ENCODE measurements at regions not wholly inside any gene's neighbourhood (a gene's known extent, or its start where the extent isn't known, plus 50 kb on each side); places are given as distances from the start of the nearest gene placed in this dataset.
"Not testable (repeated sequence)": the region's sequence is repeated elsewhere in the genome, so short reads cannot be mapped to it uniquely, and the experiment has no call there.

DNA sequence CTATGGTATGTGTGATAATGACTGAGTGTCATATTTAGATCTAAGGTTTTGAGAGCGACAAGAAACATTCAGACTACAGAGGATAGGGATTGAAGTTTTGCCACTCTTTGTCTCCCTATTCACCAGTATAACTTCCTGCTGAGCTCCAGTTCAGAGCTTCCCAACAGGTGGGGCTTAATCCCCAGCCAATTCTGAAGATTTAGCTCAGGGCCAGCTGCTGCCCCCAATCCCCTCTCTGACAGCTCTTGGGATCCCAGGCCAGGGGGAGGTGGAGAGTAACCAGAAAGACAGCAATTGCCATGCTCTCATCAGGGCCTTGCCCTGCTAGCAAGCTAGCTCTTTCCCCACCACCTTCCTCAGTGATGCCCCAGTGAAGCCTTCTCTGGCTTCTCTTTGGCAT is 57.8 kb downstream of the TRIL start:
- H3K9me3 Mint-ChIP-seq: no peaks in the 10 kb centered on the region
- no peak overlapping the region for H3K27ac Mint-ChIP-seq
- DNase-seq: no peak
- peaks cover 19% of the 10 kb centered on the region for H3K27me3 Mint-ChIP-seq
- H3K4me3 Mint-ChIP-seq: no peak overlapping the region
- H3K36me3 Mint-ChIP-seq (ENCODE audit: low read depth): no peaks in the 10 kb centered on the region
- no peaks in the 10 kb centered on the region for H3K4me1 Mint-ChIP-seq (ENCODE audit: low read depth)

DNA sequence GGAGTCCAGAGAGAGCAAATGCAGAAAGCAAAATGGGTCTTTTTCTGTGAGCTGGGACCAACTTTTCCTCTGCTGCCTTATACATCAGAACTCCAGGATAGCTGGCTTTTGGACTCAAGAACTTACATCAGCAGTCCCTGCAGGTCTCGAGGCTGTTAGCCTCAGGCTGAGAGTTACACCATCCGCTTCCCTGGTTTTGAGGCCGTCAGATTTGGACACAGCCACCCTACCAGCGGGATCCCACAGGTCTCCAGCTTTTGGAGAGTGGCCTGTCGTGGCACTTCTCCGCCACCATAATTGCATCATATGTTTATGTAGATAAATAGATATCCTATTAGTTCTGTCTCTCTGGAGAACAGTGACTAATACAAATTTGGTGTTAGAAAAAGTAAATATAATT is 64.2 kb downstream of the TRIL start:
- DNase-seq: no peak
- H3K9me3 Mint-ChIP-seq: no peaks in the 10 kb centered on the region
- no peak overlapping the region for H3K4me3 Mint-ChIP-seq
- no peak overlapping the region for H3K27ac Mint-ChIP-seq
- H3K36me3 Mint-ChIP-seq (ENCODE audit: low read depth): no peaks in the 10 kb centered on the region
- peaks cover 12% of the 10 kb centered on the region for H3K27me3 Mint-ChIP-seq
- H3K4me1 Mint-ChIP-seq (ENCODE audit: low read depth): no peaks in the 10 kb centered on the region

DNA sequence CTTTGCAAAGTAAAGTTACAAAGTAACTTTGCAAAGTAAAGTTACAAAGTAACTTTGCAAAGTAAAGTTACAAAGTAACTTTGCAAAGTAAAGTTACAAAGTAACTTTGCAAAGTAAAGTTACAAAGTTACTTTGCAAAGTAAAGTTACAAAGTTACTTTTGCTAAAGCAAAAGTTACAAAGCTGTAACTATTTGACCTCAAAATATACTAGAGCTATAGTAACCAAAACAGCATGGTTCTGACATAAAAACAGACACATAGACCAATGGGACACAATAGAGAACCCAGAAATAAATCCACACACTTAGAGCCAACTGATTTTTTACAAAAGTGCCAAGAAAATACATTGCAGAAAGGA is 66.3 kb downstream of the TRIL start:
- H3K9me3 Mint-ChIP-seq; H3K27ac Mint-ChIP-seq; H3K4me3 Mint-ChIP-seq; H3K36me3 Mint-ChIP-seq (ENCODE audit: low read depth); H3K4me1 Mint-ChIP-seq (ENCODE audit: low read depth); DNase-seq: not testable (repeated sequence)
- H3K27me3 Mint-ChIP-seq: peaks cover 23% of the 10 kb centered on the region

DNA sequence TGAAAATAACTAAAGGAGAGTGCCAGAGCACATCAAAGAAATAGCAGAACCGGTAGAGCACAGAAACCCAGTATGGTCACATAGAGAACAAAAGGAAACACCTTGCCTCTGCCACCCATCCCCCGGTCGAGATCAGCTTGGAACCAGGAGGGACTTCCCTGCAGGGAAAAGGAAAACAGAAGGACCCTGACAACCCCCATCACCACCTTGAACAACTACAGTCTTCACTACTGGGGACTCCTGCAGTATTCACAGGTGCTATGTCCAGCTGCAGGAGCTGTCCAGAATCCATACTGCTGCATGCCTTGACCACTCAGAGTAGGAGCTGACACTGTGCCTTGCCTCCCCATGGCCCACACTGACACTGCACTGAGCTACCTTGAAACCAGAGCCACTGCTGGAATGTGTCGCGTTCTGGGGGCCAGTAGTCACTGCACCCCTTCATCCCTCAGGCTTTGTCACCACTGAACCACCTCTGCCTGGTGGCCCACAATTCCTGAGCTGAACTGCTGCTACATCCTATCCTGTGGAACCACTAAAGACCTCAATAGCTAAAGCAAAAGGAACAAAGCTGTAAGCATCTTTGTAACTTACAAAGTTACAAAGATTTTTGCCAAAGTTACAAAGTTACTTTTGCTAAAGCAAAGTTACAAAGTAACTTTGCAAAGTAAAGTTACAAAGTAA is 66.8 kb downstream of the TRIL start:
- peaks cover 25% of the 10 kb centered on the region for H3K27me3 Mint-ChIP-seq
- H3K27ac Mint-ChIP-seq: no peak overlapping the region
- H3K9me3 Mint-ChIP-seq: no peaks in the 10 kb centered on the region
- H3K4me3 Mint-ChIP-seq: no peak overlapping the region
- H3K4me1 Mint-ChIP-seq (ENCODE audit: low read depth): no peaks in the 10 kb centered on the region
- H3K36me3 Mint-ChIP-seq (ENCODE audit: low read depth): no peaks in the 10 kb centered on the region
- no peak for DNase-seq

DNA sequence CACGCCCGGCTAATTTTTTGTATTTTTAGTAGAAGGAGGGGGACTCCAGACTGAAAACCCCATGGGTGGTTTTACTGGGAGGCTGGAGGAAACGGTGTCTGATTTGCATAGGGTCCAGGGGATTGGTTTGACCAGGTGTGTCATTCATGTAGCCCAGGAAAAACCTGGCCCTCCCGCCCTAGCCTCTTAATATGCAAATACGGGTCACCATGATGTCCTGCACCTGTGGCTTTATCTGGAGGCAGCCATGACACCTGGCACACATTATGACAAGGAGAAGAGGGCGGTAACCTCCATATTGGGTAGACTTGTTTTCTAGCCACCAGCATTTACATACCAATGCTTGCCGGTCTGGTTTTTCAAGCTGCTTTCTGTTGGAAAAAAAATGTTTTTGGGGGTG is 68.0 kb downstream of the TRIL start:
- Mint-ChIP-seq H3K27ac (no peak overlapping the region), H3K9me3 (no peaks in the 10 kb centered on the region), H3K4me1 (ENCODE audit: low read depth) (no peaks in the 10 kb centered on the region), H3K4me3 (no peak overlapping the region), H3K36me3 (ENCODE audit: low read depth) (no peaks in the 10 kb centered on the region), H3K27me3 (peaks cover 35% of the 10 kb centered on the region)
- DNase-seq: no peak

DNA sequence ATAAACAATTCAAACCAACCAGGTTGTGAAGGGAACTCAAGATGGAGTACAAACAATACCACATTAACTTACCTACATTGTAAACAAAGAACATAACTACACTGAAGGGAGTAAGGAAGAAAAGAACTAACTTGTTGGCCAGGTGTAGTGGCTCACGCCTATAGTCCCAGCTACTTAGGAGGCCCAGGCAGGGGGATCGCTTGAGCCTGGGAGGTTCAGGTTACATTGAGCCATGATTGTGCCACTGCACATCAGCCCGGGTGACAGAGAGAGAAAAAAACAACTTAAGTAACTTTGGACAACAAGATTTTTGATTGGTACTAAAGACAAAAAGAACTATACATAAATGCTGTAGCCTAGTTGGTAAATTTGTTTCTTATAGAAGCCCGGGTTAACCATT is 68.8 kb downstream of the TRIL start:
- Mint-ChIP-seq H3K4me1 (ENCODE audit: low read depth) (no peaks in the 10 kb centered on the region), H3K4me3 (no peak overlapping the region), H3K9me3 (no peaks in the 10 kb centered on the region), H3K27ac (no peak overlapping the region), H3K36me3 (ENCODE audit: low read depth) (no peaks in the 10 kb centered on the region), H3K27me3 (peaks cover 35% of the 10 kb centered on the region)
- DNase-seq: no peak

DNA sequence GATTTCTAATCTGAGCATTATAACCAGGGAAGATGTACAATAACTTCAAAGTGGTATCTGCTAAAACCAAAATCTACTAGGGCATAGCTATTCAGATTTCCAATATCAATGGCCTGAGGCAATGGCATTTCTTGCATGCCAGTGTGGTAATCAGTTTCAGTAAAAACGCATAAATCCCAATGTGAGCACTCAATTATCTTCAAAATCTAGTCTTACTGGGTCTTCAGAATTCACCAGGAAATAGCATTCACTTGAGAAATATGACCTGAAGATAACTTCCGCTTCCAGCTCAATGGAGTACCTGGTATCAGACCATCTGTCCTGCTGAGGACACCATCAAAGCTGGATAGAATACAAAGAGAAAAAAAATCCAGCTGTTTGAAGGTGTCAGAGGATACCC is 72.4 kb downstream of the TRIL start:
- no peak overlapping the region for H3K4me3 Mint-ChIP-seq
- no peak for DNase-seq
- H3K9me3 Mint-ChIP-seq: no peaks in the 10 kb centered on the region
- no peaks in the 10 kb centered on the region for H3K36me3 Mint-ChIP-seq (ENCODE audit: low read depth)
- peaks cover 48% of the 10 kb centered on the region for H3K27me3 Mint-ChIP-seq
- no peaks in the 10 kb centered on the region for H3K4me1 Mint-ChIP-seq (ENCODE audit: low read depth)
- H3K27ac Mint-ChIP-seq: no peak overlapping the region

DNA sequence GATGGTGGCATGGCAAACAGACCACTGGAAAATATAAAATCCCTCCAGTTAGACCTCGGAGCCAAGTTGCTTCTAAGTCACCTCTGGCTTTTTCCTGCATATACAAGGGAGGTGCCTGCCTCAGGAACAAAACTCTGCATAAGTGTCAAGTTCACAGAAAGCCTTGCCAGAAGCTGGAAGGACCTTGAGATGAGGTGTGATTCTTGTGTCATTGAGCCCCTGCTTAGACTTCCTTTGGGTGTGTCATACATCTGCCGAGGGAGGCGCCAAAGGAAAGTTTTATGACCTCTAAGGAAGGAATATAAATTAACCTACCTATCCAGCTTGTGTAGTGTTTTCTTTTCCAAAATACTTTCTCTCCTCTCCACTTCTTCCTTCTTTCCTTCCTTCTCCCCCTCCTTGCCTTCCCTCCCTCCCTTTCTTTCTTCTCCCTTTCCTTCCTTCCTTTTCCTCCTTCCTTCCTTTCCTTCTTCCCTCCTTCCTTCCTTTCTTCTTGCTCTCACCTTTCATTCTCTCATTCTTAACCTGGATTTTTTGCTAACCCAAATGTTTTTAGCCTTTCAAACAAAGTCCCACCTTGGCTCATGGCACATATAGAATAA is 75.2 kb downstream of the TRIL start:
- no peak overlapping the region for H3K27ac Mint-ChIP-seq
- no peaks in the 10 kb centered on the region for H3K9me3 Mint-ChIP-seq
- no peaks in the 10 kb centered on the region for H3K36me3 Mint-ChIP-seq (ENCODE audit: low read depth)

DNA sequence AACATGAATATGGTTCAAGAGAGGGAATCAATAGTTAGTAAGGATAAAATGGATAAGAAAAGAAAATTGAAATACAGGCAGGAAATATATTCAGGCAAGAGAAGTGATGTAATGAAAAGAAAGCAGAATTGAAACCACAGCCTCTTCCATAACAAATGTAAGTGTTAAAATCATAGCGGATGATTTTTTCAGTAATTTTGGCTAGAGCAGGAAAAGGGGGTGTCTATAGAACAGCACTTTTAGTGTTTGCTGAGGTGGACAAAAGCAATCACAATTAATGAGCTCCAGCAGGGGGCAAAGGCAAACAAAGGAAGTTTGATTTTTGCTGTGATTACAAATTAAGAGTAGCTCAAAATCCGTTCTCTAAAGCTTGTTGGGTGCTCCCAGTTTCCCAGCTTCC is 79.0 kb downstream of the TRIL start:
- Mint-ChIP-seq H3K9me3 (no peaks in the 10 kb centered on the region), H3K27ac (no peak overlapping the region), H3K4me1 (ENCODE audit: low read depth) (no peaks in the 10 kb centered on the region), H3K27me3 (peaks cover 48% of the 10 kb centered on the region), H3K4me3 (no peak overlapping the region), H3K36me3 (ENCODE audit: low read depth) (no peaks in the 10 kb centered on the region)
- DNase-seq: no peak

More for the DNA sequence above, 75.2 kb downstream of the TRIL start:
- peaks cover 61% of the 10 kb centered on the region for H3K27me3 Mint-ChIP-seq
- H3K4me3 Mint-ChIP-seq: no peak overlapping the region
- H3K4me1 Mint-ChIP-seq (ENCODE audit: low read depth): no peaks in the 10 kb centered on the region
- DNase-seq: no peak

DNA sequence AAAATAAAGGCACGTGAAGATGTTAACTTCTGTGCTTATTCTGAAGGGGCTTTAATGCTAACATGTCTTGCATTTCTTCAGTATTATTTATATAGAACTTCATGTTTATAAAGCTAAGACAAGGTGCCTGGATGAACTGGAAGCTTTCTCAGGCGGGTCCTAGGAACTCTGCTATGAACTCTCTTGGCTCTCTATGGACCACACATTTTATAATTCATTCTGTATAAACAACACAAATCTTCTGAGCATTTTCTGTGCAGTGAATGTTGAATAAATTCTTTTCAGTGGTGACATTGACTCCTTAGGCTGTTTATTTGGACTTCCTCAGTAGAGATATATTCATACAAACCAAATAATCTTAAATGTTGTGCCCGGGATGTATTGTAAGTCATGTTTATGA is 79.6 kb downstream of the TRIL start:
- Mint-ChIP-seq H3K27me3 (peaks cover 42% of the 10 kb centered on the region), H3K4me1 (ENCODE audit: low read depth) (no peaks in the 10 kb centered on the region), H3K27ac (no peak overlapping the region), H3K4me3 (no peak overlapping the region), H3K36me3 (ENCODE audit: low read depth) (no peaks in the 10 kb centered on the region), H3K9me3 (no peaks in the 10 kb centered on the region)
- DNase-seq: no peak

Data from activated T-cell treated with anti-CD3 and anti-CD28 coated beads, Interleukin-2, amount 50 U/mL, for 24 hours (primary cell).